Activated CD8-positive, alpha-beta memory T cell treated with anti-CD3 and anti-CD28 coated beads, Interleukin-2, amount 10 ng/mL, durations not matched to agents 7 days and 5 days (primary cell): ENCODE measurements at regions not wholly inside any gene's neighbourhood (a gene's known extent, or its start where the extent isn't known, plus 50 kb on each side); places are given as distances from the start of the nearest gene placed in this dataset.

Source experiments
- ATAC-seq: fragments of 150-1000 bp; cut with Tn5 transposase; one replicate; pipeline ENCODE4 v1.10.0; 2021; ENCODE audit warnings: moderate library complexity
- CTCF ChIA-PET: fragments of 350-600 bp; sonication (Branson Sonifier 250); formaldehyde crosslinking; loops from one replicate; lab custom pipeline; 2021; ENCODE audit warnings: antibody characterized with exemption; lab: Charles Lee
- DNase-seq: peaks from one replicate; pipeline ENCODE4 v3.0.0-alpha.2; 2020
- H3K27ac Mint-ChIP-seq: one replicate; pipeline ENCODE4 v1.8.0; 2021; ENCODE audit warnings: mild to moderate bottlenecking, mixed read lengths
- H3K27me3 Mint-ChIP-seq: one replicate; pipeline ENCODE4 v1.8.0; 2021; ENCODE audit warnings: mixed read lengths
- H3K36me3 Mint-ChIP-seq: one replicate; pipeline ENCODE4 v1.8.0; 2021; ENCODE audit warnings: mild to moderate bottlenecking, mixed read lengths
- H3K4me1 Mint-ChIP-seq: one replicate; pipeline ENCODE4 v1.8.0; 2021; ENCODE audit warnings: mixed read lengths
- H3K4me3 Mint-ChIP-seq: one replicate; pipeline ENCODE4 v1.8.0; 2021; ENCODE audit warnings: mild to moderate bottlenecking, moderate library complexity, mixed read lengths
- H3K9me3 Mint-ChIP-seq: one replicate; pipeline ENCODE4 v1.8.0; 2022; ENCODE audit warnings: low read depth, mixed read lengths

DNA sequence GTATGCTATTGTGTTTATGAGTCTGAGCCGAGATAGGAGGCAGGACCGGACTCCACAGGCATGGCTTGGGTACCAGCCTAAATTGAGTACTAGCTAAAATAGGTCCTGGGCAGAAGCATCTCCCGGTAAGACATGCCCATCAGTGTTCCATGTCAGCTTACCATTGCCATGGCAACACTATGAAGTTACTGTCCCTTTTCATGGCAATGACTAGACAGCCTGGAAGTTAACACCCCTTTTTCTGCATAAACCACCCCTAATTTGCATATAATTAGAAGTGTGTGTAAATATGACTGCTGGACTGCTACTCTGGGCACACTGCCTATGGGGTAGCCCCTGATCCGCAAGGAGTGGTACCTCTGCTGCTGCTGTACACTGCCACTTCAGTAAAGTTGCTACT is 1005.1 kb upstream of the FAM98A start:
- Mint-ChIP-seq H3K4me3 (no peak overlapping the region), H3K27ac (no peak overlapping the region), H3K27me3 (no peaks in the 10 kb centered on the region), H3K9me3 (peaks cover 13% of the 10 kb centered on the region), H3K36me3 (no peaks in the 10 kb centered on the region), H3K4me1 (no peaks in the 10 kb centered on the region)
- CTCF ChIA-PET, result no interaction called here
- DNase-seq (no peak), ATAC-seq (no peak)

DNA sequence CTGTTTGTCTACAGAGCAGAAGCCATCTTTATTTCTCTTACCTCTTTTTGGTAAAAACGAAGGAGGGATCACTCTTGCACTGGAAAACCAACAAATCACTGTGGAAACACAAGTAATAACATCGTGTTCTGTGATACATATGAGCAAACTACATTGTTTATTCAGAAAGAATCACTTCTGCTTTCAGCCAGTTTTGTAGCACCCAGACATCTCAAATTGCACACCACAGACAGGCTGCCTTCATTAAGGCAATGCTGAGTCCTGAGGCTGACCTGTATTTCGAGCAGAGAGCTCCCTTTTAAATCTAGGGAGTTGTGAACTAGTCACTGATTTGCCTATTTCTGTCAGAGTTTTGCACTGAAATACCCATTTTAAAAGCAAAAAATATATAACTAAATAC is 1003.2 kb upstream of the FAM98A start:
- no peaks in the 10 kb centered on the region for H3K36me3 Mint-ChIP-seq
- H3K4me1 Mint-ChIP-seq, result no peaks in the 10 kb centered on the region
- no peak overlapping the region for H3K27ac Mint-ChIP-seq
- no peak overlapping the region for H3K4me3 Mint-ChIP-seq
- DNase-seq (no peak), ATAC-seq (no peak)
- H3K9me3 Mint-ChIP-seq, result peaks cover 9% of the 10 kb centered on the region
- H3K27me3 Mint-ChIP-seq, result no peaks in the 10 kb centered on the region
- CTCF ChIA-PET, result no interaction called here

DNA sequence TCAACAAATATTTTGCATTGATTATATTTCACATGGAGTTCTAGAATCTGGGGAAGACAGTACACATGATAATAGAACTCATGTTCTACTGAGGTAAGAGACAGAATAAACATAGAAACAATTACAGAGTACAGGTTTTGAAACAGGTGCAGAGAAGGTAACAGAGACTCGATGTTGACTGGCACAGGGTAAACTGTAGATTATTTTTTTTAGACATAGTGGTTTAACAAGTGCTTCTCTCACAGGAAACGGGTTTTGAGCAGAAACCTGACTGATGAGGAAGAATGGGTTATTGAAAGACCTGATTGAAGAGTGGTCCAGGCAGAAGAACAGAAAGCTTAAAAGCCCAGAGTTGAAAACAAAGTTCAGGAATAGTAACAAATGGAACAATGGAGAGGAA is 1002.5 kb upstream of the FAM98A start:
- ATAC-seq, result no peak
- peaks cover 9% of the 10 kb centered on the region for H3K9me3 Mint-ChIP-seq
- no peak overlapping the region for H3K4me3 Mint-ChIP-seq
- CTCF ChIA-PET, result no interaction called here
- no peak for DNase-seq
- no peaks in the 10 kb centered on the region for H3K4me1 Mint-ChIP-seq
- no peaks in the 10 kb centered on the region for H3K36me3 Mint-ChIP-seq
- no peaks in the 10 kb centered on the region for H3K27me3 Mint-ChIP-seq
- no peak overlapping the region for H3K27ac Mint-ChIP-seq

DNA sequence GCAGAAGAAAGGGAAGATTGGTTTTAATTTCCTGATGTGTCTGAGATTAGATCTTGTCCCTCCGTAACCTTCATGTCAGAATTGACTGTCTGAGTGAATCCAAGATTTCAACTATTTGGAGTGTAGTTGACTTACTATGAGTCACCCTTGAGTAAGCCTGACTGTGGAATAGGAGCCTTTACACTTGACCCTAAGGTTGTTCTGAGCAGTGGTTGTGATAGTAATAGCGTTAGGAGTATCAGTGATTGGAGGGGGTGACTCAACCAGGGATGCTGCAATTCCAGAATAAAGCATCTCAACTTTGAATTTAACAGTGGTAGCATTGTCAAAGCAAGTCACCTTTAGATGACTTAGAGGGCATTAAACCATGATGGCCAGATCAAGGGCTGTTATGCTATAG is 979.5 kb upstream of the FAM98A start:
- Mint-ChIP-seq H3K9me3 (peaks cover 9% of the 10 kb centered on the region), H3K4me3 (no peak overlapping the region), H3K4me1 (no peaks in the 10 kb centered on the region), H3K27me3 (no peaks in the 10 kb centered on the region), H3K36me3 (no peaks in the 10 kb centered on the region), H3K27ac (no peak overlapping the region)
- CTCF ChIA-PET, result no interaction called here
- DNase-seq (no peak), ATAC-seq (no peak)

DNA sequence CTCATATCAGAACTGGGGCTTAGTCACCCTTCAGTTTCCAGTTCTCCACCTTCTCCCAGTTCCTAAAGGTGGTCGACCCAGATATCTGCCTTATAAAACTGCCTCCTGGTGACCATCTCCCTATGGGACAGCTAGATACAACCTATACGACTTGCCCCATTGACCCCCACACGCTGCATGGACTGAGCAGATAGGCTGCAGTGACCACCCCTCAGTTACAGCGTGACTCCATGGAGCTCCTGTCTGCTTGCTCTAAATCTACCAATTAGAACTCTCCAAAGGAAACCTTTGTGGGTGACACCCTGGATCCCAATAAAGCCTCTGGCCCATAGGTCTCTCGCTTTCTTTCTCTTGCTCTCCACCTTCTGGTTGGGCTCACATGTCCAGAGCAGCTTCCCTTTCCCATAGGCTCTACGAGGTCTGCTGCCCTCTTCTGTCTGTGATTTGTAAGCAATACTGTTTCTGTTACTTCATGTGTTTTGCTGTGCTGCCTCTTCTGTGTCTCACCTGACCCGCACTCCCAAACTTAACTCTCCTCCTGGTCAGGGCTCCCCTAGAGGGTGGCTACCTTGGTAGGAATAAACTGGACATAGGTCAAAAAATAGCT is 971.3 kb upstream of the FAM98A start:
- Mint-ChIP-seq H3K36me3 (no peaks in the 10 kb centered on the region), H3K4me3 (no peak overlapping the region), H3K4me1 (no peaks in the 10 kb centered on the region)

DNA sequence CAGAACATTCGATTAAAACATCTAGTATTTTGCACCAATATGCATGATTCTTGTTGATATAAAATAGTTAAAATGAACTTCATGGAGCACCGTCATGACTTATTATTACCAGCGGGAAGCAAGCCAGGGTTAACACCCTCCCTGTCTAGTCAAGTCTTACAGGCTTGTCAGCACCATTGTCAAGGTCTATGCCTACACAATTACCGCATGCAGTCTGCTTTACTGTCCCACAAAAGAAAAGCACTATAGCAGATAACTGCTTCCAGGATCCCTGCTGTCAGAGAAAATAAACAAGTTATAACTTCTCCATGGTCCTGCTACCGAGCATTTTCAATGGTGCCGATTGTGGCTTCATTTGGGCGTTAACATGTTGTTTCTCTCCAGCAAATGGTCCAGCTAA is 968.0 kb upstream of the FAM98A start:
- Mint-ChIP-seq H3K27ac (no peak overlapping the region), H3K27me3 (no peaks in the 10 kb centered on the region), H3K4me3 (no peak overlapping the region), H3K36me3 (no peaks in the 10 kb centered on the region), H3K9me3 (peaks cover 7% of the 10 kb centered on the region), H3K4me1 (no peaks in the 10 kb centered on the region)
- ATAC-seq (no peak), DNase-seq (no peak)
- CTCF ChIA-PET, result no interaction called here

More for the DNA sequence above, 971.3 kb upstream of the FAM98A start:
- H3K27ac Mint-ChIP-seq, result no peak overlapping the region
- H3K9me3 Mint-ChIP-seq, result peaks cover 7% of the 10 kb centered on the region
- DNase-seq (no peak), ATAC-seq (no peak)
- no peaks in the 10 kb centered on the region for H3K27me3 Mint-ChIP-seq
- CTCF ChIA-PET, result no interaction called here

DNA sequence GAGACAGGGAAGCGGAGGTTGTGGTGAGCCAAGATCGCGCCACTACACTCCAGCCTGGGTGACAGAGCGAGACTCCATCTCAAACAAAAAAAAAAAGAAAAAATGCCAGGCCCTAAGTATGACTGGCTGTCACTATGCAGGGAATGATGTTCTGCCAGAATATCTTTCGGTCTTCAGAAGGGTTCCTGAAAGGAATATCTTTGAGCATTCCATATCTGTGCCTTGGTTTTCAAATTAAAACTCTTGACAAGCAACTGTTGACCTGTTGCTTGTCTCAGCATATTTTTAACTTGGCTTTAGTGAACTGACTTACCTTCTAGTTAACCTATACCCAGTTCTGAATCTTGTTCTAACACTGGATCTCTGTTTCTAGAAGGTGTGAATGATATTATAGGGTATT is 953.2 kb upstream of the FAM98A start:
- peaks cover 4% of the 10 kb centered on the region for H3K9me3 Mint-ChIP-seq
- no peaks in the 10 kb centered on the region for H3K4me1 Mint-ChIP-seq
- ATAC-seq (no peak), DNase-seq (no peak)
- CTCF ChIA-PET, result no interaction called here
- H3K27ac Mint-ChIP-seq, result no peak overlapping the region
- H3K36me3 Mint-ChIP-seq, result no peaks in the 10 kb centered on the region
- no peak overlapping the region for H3K4me3 Mint-ChIP-seq
- H3K27me3 Mint-ChIP-seq, result no peaks in the 10 kb centered on the region

DNA sequence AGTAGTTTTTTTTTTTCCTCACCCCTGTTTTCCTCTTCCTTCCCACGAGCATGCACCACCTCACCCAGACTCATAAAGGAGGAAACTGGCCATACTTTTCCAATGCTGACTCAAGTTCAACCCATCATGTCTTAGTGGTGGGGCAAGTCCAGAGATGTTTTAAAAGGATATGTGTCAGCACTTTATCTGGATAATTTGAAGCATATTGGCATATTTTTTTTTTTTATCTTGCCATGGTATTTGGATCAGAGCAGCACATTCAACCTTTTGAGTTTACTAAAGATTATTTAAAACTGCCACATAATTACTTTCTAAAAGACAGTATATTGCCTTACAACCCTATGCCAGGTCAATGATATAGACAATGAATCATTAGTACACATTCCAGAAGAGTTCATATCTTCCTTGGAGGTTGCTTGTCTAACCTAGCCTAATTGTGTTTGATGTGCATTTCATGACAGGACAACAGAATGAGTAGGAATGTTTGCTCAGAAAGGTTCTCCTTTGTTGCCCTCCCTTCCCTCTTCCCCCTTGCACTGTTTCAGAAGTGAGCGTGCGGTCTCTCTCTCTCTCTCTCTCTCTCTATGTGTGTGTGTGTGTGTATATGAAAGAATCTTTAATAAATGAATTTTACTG is 950.7 kb upstream of the FAM98A start:
- DNase-seq (no peak), ATAC-seq (no peak)
- CTCF ChIA-PET, result no interaction called here
- Mint-ChIP-seq H3K9me3 (peaks cover 14% of the 10 kb centered on the region), H3K4me1 (no peaks in the 10 kb centered on the region), H3K27ac (no peak overlapping the region), H3K4me3 (no peak overlapping the region), H3K27me3 (no peaks in the 10 kb centered on the region), H3K36me3 (no peaks in the 10 kb centered on the region)

DNA sequence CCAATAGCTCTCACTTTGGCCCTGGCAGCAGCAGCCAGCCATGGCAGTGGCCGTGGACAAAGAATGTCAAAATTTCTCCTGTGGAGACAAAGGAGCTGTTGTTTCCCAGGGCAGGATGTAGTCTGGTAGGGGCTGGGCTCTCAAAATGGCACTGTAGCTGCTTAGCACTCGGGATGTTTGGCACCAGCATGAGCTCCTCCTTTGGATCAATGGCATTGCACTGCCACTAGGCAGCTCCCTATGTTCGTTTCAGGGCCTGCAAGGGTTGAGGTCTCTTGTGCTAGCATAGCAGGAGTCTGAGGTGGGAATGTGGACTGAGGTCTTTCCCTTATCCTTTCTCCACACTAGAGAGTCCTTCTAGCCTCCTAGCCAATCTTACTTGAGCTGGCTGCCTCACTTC is 948.8 kb upstream of the FAM98A start:
- Mint-ChIP-seq H3K9me3 (peaks cover 14% of the 10 kb centered on the region), H3K27me3 (no peaks in the 10 kb centered on the region), H3K36me3 (no peaks in the 10 kb centered on the region), H3K4me1 (no peaks in the 10 kb centered on the region), H3K27ac (no peak overlapping the region), H3K4me3 (no peak overlapping the region)
- CTCF ChIA-PET, result no interaction called here
- ATAC-seq, result no peak
- DNase-seq, result no peak

DNA sequence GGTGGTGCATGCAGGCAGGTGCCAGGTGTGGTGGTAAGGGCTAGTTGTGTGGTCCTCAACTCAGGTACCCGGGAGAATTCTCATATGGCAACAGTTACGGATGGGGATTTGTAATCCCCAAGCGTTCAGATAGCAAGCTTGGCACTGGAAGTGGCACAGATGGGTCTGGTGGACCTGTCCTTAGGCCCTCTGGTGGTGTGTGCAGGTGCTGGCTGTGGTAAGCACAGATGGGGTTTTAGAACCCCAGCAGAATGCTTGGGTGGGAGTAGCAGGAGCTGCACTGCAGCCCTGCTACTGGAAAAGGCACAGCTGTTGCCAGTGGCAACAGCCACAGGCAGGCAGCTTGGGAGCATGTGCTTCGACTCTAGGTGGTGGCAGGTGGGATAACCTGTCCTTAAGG is 948.2 kb upstream of the FAM98A start:
- H3K4me1 Mint-ChIP-seq, result no peaks in the 10 kb centered on the region
- H3K27me3 Mint-ChIP-seq, result no peaks in the 10 kb centered on the region
- CTCF ChIA-PET, result no interaction called here
- DNase-seq (no peak), ATAC-seq (no peak)
- no peaks in the 10 kb centered on the region for H3K36me3 Mint-ChIP-seq
- no peak overlapping the region for H3K27ac Mint-ChIP-seq
- peaks cover 14% of the 10 kb centered on the region for H3K9me3 Mint-ChIP-seq
- H3K4me3 Mint-ChIP-seq, result no peak overlapping the region

DNA sequence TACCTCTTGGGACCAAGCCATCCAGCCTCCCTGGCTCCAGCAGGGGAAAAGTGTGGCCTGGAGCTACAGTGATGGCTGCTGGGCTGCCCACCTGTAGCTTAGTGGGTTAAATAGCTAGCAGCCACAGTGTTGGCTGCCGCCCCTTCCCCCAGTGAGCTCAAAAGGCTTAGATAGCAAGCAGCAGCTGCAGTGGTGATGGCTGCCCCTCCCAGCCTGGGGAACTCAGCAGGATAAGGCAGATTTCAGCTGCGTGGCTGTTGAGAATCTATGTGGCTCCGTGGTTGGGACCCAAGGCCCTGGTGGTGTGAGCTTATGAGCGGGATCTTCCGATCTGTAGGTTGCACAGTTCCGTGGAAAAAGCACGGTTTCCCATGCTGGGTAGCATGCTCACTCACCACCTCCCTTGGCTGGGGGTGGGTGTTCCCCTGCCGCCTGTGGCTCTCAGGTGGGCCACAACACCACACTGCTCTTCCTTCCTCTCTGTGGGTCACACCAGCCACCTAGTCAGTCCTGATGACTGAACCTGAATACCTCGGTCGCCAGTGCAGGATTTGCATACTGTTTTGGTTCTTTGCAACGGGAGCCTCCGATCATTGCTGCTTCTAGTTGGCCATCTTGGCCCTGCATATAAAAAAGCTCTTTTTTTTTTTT is 946.5 kb upstream of the FAM98A start:
- no peaks in the 10 kb centered on the region for H3K36me3 Mint-ChIP-seq
- DNase-seq, result no peak
- H3K9me3 Mint-ChIP-seq, result peaks cover 18% of the 10 kb centered on the region
- CTCF ChIA-PET, result no interaction called here
- H3K4me3 Mint-ChIP-seq, result no peak overlapping the region
- H3K27me3 Mint-ChIP-seq, result no peaks in the 10 kb centered on the region
- ATAC-seq, result no peak
- H3K4me1 Mint-ChIP-seq, result no peaks in the 10 kb centered on the region
- no peak overlapping the region for H3K27ac Mint-ChIP-seq

DNA sequence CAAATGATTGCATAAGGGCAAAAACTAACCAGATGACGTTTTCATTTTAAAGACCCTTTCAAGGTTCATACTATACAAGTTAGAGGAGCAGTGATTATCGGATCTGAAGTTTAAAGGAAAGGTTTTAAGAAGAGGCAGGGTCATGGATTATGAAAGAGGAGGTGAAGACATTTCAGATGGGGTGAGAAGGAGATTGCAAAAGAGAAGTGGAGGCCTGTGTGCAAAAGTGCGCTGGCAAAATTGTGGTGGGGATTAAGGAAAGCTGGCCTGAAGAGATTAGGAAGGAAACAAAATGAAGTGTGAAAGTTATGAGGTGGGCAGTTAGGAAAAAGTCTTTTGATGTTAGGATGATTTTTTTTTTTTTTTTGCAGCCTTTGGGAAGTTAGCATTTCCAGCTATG is 935.7 kb upstream of the FAM98A start:
- no peaks in the 10 kb centered on the region for H3K27me3 Mint-ChIP-seq
- no peaks in the 10 kb centered on the region for H3K36me3 Mint-ChIP-seq
- DNase-seq (no peak), ATAC-seq (no peak)
- no peak overlapping the region for H3K27ac Mint-ChIP-seq
- CTCF ChIA-PET, result interaction anchor here (0.7 kb wide), 1 partner anchor 520 kb away, joined by 3 read pairs; no protein-coding TSS in a partner anchor
- peaks cover 4% of the 10 kb centered on the region for H3K9me3 Mint-ChIP-seq
- H3K4me3 Mint-ChIP-seq, result no peak overlapping the region
- H3K4me1 Mint-ChIP-seq, result no peaks in the 10 kb centered on the region

DNA sequence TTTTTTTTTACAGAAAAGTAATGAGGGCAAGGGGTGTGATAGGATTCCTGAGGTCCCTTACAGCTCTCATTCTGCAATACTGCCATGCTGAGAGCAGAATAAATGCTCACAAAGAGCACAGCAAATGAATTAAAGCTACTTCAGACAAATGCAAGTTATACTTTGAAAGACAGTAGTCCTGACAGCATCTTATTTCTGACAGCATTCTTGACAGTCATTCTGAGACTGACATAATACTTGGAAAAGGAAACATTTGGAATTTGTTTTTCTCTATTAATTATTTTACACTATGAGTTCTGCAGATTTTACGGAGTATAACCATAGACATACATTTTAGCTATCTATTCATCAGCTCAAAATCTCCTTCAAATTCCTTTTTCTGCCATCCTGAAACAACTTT is 935.2 kb upstream of the FAM98A start:
- CTCF ChIA-PET, result no interaction called here
- no peak for ATAC-seq
- Mint-ChIP-seq H3K27me3 (no peaks in the 10 kb centered on the region), H3K4me3 (no peak overlapping the region), H3K9me3 (peaks cover 4% of the 10 kb centered on the region), H3K27ac (no peak overlapping the region), H3K36me3 (no peaks in the 10 kb centered on the region), H3K4me1 (no peaks in the 10 kb centered on the region)
- DNase-seq, result no peak

DNA sequence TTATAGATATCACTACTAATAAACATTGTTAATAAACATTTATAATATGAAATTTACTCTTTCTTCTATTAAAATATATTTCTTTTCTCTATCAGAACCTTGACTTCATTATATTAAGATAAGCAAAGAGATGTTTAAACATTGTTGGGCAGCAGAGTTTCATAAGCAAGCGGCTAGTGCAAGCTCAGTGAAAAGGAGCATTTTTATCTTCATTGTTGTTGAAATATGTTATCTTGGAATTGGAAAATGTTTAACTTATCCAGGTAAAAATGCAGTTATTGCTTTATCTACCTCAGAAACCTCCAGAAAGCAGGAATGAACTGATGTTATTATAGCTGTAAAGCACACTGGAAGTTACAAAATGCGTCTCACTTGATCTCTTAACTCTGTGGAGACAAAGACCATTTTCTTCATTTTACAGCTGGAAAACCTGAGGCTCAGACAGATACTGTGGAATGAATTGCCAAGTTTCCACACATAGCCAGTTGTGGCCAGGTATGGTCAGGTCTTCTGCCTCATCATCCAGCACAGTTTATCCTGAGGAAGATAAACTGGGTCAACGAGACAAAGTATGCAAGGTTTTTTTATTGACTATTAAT is 934.6 kb upstream of the FAM98A start:
- no peaks in the 10 kb centered on the region for H3K27me3 Mint-ChIP-seq
- CTCF ChIA-PET, result no interaction called here
- no peak for ATAC-seq
- DNase-seq, result no peak
- no peak overlapping the region for H3K27ac Mint-ChIP-seq
- no peaks in the 10 kb centered on the region for H3K4me1 Mint-ChIP-seq
- no peak overlapping the region for H3K4me3 Mint-ChIP-seq
- H3K9me3 Mint-ChIP-seq, result peaks cover 4% of the 10 kb centered on the region
- no peaks in the 10 kb centered on the region for H3K36me3 Mint-ChIP-seq
